Urothelium cell line (cell line): ENCODE measurements at regions not wholly inside any gene's neighbourhood (a gene's known extent, or its start where the extent isn't known, plus 50 kb on each side); places are given as distances from the start of the nearest gene placed in this dataset.

ENCODE experiments used
- DNase-seq: peaks from one replicate; pipeline ENCODE4 v3.0.0; 2011; ENCODE audit warnings: low spot score, mixed read lengths
- FAIRE-seq: peaks from 2 replicates; lab custom pipeline; 2011; peaks lifted over from hg19 to GRCh38; lab: Jason Lieb, UNC

DNA sequence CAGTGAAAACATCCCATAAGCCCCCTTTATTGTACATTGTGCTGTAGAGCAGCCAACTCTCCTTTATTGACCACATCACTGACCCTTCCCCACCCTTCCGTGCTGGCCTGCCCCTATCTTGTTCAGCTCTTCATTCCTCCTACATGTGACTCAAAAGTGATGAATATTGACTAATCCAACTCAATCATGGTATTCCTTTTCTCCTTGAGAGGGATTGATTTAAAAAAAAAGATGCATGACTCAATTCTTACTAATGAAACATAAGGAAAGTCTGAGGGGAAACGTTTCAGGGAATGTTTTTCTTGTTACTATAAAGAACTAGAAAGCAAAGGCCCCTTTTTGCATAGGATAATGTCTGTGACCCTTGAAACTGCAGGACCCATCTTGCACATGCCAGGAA is 125.2 kb upstream of the SOX9 start:
- DNase-seq (no peak), FAIRE-seq (peak; percentile 61)

DNA sequence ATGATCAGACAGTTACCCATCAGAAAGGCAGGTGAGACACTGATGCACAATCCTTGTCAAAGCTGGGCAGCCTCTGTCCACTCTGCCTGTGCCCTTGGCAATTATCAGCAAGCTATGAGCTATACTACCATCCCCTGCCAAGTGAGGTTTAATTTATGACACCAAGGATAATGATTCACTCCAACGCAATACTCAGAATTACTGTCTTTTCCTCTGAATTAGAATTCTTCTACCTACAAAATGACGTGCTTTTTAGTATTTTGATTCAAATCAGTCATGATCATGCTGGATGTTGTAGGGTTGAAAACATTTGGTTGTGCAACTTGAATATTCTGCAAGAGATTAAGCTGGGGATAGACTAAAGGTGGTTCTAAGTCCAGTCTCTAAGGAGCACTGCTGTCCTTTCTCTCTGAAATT is 116.8 kb upstream of the SOX9 start:
- FAIRE-seq = no peak
- no peak for DNase-seq

DNA sequence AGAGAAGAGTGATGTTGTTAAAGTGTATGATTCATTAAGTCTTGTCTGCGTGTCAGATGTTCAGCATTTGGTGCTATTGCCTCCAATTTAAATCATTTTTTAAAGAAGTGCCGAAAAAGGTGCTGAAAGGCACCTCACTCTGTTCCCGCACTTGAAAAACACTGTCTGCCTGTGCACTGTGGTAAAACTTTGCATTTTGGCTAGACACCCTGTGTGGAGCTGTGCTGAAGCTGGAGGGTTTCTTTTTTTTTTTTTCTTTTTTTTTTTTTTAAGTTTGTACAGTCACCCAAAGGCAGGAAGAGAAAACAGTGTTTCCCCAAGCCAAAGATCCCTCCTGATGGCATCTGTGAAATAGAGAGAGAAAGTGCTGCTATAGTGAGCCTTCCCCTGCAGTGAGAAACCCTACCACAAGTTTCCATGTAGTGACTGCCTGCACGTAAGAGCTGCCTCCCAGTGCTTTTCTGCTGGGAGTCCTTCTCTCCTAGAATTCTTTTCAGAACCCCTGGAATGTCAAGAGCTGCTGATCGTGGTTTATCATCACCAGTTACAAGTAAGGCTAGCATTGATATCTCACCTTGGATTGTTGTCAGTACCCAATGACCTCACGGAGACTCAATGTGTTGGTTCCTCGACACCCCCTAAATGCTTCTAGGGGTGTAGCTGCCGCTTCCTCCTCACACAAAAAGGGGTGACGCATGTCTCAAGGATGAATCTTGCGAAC is 116.0 kb upstream of the SOX9 start:
- FAIRE-seq (no peak), DNase-seq (no peak)

DNA sequence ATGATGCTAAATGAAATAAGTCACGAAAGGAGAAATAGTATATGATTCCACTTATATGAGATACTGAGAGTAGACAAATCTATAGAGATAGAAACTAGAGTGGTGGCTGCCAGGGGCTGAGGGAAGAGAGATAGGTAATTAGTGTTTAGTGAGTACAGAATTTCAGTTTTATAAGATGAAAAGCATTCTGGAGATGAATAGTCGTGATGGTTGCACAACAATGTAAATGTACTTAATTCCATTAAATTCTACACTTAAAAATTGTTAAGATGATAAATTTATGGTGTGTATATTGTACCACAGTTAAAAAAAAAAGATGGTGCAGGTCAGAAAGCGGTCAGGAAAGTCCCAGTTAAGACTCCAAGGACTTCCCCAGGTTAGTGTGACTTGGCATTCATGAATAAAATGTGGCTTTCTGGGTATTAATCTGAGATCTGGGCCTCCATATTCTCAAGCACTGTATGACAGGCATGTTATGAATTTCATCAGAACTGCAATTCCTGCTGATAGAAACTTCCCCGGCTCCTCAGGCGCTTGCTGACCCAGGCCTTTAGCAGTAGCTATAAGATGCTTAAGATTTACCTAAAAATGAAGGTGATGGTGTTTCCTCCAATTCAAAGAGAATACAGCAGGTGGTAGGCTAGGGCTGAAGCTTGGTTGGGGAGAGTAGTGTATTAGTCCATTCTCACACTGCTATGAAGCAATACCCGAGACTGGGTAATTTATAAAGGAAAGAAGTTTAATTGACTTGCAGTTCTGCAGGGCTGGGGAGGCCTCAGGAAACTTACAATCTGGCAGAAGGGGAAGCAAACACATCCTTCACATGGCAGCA is 115.3 kb upstream of the SOX9 start:
- FAIRE-seq (peak; percentile 55), DNase-seq (no peak)

DNA sequence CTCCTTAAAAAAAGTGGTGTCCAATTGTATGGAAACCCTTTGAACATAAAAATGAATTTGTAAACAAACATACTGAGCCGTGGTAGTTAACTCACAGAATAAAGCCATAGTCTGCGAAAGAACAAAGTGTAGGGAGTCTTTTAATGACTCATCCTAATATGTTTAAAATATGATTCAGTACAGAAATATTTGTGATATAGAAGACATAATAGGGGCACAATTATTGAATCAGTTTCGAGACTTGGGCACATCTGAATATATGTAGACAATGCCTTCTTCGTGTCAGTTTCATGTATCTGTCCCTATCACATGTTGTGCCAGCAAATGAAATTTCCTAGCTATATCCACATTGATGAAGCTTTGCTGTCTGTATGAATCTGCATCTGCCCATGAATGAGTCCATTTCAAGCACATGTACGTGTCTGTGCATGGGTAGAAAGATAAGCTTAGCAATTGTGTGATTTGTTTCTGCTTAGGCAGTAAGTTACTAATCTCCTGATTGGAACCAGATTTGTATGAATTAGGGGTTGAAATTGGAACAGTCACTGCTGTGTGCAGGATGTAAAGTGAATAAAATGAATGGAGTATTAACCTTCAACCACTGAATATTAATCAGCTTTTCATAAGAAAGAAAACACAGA is 112.5 kb upstream of the SOX9 start:
- peak; percentile 88 for FAIRE-seq

DNA sequence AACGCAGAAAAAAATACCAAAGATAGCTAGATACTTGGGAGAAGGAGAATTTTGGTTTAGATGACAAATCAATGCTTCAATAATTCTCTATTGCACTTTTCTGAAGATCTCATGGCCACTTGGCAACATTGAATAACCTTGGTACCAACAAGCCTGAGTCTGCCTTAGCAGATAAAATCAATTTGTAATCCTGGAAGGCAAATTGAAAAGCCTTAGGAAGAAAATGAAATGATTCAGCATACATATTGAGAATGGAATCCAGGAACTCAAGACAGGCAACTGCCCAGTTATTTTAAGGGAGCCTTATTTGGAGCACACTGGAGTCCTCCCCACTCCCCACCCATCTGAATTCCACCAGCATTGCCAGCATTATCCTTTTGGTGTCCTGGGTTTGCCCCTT is 109.3 kb upstream of the SOX9 start:
- FAIRE-seq (no peak), DNase-seq (no peak)

More for the DNA sequence above, 112.5 kb upstream of the SOX9 start:
- no peak for DNase-seq

DNA sequence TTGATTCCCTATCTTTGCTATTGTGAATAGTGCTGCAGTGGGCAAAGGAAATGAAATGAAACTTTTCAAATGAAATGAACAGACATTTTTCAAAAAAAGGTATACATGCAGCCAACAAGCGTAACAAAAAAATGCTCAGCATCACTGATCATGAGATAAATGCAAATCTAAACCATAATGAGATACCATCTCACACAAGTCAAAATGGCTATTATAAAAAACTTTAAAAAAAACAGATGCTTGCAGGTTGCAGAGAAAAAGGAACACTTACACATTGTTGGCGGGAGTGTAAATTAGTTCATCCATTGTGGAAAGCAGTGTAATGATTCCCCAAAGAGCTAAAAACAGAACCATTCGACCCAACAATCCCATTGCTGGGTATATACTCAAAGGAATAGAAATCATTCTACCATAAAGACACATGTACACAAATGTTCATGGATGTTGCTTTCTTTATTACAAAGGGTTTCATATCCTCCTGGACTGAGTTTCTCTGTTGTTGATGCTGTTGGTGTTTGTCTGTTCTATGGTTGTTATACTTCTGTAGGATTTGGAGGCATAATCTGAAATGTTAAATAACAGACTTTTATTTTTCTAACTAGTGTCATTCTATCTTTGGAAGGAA is 99.3 kb upstream of the SOX9 start:
- FAIRE-seq (no peak), DNase-seq (no peak)

DNA sequence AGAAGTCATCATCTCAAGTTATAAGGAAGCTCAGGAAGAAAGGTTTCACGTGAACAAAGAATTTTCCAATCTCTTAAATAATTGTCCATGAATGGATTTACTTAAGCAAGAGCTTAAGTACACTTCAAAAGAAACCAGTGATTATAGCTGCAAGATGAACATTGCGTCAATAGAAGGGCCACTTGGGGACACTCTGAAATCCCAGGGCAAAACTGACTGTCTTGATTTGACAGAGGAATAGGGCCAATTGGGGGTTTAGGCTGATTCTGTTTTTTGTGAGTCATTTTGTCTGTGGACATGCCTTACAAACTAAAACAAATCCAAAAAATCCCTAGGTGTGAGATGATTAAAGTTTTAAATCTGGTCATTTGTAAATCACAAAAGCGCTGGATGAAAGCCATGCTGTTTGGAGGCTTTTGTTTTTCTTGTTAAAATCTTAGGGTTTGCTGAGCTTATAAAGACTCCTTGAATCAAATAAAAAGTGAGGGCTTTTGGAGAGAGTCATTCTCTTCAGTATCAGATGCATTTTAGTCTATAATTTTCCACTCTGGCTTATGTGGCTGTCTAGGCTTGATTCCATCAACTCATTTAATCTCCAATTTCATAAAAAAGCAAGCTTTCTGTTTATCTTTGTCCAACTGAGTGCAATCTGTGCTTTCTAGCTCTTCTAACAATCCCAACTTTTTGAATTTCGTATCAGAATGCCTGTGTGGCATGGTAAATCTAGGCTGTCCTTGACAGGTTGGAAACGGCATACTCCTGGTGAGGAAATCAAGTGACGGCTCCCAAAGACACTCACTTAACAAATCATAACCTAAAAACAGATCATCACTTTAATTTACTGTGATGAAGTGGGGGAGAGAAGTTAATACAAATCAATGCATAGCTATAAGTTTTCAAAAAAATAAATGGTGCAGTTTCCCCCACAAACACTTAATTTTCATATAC is 98.2 kb upstream of the SOX9 start:
- DNase-seq (no peak), FAIRE-seq (no peak)

DNA sequence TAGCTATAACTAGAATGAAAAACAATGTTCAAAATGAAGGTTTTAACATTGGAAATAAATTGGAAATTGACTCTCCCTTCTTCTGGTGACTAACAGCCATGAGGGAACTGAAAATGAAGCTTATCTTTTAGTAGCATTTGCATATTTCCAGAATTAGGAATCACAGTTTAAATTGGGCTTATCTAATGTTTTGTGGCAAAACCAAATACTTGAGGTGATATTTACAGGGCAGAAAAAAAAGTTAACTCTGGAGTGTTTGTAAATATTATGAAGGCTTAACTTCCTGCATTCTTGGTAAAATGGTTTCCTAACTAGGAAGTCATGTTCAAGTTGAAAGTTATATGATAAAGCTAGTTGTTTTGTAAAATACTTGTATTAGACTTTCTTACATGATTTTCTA is 96.4 kb upstream of the SOX9 start:
- FAIRE-seq = no peak

DNA sequence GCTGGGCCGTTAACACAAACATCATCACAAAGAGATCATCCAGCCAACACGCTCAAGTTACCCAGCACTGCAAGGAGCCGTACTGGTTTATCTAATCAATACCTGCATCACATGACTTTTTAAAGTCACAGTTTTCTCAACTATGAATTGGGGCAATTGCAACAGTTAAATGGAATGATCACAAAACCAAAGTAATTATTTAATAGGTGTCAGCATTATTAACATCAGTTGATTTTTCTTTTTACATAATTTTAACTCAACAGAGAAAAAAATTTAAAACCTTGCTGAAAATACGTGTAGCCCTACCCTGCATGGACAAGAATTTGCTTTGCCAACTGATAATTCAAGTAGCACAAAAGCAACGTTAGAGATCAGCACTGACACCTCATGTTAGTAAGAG is 95.7 kb upstream of the SOX9 start:
- FAIRE-seq = no peak

More for the DNA sequence above, 96.4 kb upstream of the SOX9 start:
- DNase-seq = no peak

DNA sequence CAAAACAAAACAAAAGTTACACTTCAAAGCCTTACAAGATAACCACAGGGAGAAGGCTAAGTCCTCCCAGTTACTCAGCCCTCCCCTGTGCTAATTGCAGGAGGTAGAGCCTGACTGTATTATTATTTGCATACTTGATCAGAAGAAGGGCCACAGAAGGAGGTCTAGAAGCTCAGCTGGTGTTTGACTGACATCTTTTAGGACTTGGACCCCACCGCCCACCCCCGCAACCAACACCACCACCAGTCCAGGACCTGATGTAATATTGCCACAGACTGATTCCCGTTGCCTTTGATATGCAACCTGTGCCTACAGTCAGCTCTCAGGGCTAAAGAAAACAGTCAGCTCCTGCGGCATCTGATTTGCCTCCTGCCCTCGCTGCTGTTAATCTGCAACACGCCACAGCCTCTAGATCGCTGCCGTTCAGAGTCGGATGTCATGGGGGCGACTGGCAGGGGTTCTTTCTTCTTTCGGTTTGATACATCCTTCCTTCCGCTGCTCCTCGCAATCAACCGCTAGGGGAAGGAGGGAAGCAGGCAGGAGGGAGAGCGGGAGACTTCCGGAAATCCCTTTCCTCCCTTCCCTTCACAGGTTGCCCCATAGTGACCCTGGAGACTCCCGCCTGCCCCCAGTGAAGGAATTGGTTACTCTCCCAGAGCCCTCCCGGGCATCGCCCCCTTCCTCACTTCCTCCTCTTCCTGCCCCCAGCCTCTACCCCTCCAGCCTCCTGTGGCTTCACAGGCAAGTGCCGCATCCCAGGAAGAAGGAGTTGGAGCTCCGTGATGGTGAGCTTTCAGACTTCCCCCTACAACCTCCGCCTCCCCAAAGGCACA is 90.5 kb upstream of the SOX9 start:
- FAIRE-seq (peak; percentile 97), DNase-seq (peak; percentile 91)

More for the DNA sequence above, 95.7 kb upstream of the SOX9 start:
- DNase-seq = no peak

DNA sequence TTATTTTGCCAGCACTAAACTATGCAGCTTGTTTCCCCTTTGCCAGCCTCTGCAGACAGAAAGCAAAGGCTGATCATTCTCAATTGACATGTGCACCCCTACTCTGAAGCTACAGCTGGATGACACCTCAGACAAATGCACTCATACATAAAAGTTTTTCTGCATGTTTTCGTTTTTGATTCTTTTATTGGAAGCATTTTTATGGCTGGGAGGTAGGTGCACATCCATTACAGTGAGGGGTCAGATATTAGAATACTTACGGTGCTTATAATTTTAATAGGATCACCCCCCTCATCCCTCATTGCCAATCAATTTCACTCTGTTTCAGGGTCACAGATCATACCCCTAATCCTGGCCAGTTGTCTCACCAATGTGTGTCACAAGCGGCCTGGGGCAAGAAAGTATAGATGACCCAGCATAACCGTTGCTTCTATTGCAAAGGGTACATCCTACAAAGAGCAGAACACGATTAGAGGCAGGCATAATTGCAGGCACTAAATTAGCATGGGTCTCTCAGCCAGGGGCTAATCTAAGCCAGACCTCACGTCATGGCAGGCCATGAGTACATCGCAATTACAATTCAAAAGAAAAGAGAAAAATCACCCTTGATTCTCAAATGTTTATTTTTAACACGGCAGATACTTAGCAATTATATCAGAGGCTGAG is 89.5 kb upstream of the SOX9 start:
- DNase-seq = no peak
- no peak for FAIRE-seq

DNA sequence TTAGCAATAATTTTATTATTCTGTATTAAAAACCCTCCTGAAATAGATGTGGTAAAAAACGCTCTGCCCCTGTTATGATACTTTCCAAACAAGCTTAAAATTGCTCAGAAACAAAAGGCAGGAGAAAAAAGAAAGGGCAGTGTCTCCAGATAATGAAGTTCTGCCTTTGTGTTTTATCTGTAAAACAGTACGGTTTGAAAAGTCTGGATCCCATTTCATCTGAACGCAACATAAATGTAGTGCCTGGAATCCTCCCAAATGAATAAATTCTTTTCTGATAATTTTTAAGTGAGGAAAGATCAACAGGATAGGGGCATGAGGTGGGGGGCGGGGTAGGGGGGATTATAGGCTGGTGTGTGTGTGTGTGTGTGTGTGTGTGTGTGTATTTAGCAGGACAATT is 87.5 kb upstream of the SOX9 start:
- DNase-seq (no peak), FAIRE-seq (no peak)

DNA sequence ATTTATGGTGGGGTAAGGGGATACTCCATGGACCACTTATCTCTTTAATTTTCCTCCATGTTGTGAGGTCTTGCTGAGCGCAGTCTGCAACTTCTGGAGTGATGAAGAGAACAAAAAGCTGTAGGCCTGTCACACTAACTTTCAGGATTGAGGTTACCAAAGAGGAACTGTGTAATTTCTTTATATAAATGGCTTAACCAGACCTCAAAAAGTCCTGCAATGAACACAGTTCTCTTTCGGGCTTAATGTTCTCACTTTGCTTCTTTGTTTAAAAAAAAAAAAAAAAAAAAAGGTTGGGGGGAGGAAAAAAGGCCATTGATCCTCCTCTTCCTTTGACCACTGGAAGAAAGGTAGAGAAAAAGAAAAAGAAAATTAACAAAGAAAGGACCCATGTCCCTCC is 86.8 kb upstream of the SOX9 start:
- FAIRE-seq = no peak

DNA sequence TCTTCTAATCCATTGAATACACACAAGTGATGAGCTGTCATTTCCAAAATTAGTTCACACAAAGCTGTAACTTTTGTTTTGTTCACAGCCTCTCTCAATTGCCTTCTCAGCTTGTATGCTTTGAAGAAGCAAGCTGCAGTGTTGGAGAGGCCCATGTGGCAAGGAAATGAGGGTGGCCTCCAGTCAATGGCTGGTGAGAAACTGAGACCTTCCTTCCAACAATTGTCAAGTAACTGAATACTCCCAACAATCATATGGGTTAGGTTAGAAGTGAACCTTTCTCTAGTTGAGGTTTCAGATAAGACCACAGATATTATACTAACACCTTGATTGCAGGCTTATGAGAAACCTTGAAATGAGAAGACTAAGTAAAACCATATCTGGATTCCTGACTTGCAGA is 82.4 kb upstream of the SOX9 start:
- peak; percentile 86 for FAIRE-seq
- DNase-seq = no peak

More for the DNA sequence above, 86.8 kb upstream of the SOX9 start:
- no peak for DNase-seq

DNA sequence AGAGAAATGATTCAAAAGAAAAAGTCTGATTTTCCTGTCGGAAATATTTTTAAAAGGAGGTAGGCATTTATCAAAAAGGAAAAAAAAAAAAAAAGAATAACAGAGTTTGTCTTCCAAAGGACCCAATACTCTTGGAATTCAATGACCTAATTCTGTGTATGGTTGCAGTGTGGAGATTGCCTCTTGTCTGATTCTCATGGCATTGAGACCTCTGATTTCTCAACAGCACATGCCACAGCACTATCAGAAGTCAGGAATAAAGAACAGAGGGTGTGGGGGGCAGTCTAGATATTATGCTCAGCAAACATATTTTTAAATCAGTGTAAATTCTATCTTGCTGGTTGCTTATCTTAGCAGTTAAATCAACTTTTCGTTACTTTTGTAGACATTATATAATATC is 81.3 kb upstream of the SOX9 start:
- DNase-seq (no peak), FAIRE-seq (no peak)

DNA sequence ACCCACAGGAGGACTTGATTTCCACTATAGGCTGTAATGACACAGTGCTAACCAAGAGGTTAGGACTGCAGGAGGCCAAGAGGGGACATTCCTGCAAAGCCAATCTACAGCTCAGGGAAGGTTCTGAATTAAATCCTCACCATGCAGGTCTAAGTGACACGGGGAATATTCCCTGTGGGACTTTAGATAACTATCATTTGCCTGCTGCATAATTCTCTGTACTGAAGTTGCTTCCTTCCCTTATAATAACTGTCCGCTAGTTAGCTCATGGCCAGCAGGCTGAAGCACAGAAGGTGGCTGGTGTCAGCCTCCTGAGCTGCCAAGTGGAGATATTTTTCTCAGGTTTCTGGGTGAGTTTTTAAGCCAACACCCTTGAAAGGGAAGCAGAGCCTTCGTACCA is 74.6 kb upstream of the SOX9 start:
- FAIRE-seq (peak; percentile 58), DNase-seq (no peak)

DNA sequence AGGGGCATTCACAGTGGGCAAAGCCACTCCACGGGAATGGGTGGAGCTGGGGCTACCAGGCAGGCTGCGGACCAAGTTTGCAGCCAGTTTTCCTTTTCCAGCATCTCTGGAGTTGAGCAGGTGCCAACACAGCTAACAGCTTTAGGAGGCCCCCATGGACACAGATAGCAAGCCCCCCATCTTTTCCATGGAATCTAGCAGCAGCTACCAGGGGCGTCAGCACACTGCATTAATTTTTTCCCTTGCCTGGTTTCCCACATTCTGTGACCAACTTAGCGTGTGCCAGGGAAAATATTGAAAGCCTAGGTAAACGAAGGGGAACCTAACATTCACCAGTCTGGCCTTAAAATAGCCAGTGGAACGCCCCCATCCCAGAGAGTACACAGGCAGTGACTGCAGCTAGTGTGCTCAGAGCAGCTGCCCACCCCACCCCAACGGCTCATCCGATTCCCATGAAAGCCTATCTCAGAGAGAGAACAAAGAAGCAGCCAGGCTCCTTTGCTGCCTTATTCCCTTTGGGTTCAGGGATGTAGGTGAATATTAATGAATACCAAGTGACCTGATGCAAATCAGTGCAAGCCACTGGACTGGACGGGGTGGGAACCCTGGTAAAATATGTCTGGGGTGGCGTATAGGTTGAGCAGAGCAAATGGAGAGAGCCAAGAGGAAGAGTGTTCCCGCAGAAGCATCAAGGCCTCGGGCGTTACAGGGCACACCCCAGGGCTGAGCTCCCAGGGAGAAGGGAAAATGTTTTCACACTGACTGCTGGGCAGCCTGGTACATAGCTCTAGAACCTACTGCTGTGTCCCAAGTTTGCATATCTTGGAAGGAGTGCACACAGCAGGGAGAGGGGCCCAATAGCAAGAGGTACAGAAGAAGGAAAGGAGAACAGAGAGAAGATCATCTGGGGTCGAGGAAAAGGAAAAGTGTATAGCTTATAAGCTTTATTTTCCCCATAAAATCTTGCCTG is 73.9 kb upstream of the SOX9 start:
- peak; percentile 48 for FAIRE-seq
- DNase-seq = no peak
